Stimulated activated naive CD4-positive, alpha-beta T cell (primary cell): ENCODE measurements at regions not wholly inside any gene's neighbourhood (a gene's known extent, or its start where the extent isn't known, plus 50 kb on each side); places are given as distances from the start of the nearest gene placed in this dataset.
A peak's percentile ranks its signal among the peaks of the same experiment; 100 is the strongest.
"Not testable (repeated sequence)": the region's sequence is repeated elsewhere in the genome, so short reads cannot be mapped to it uniquely, and the experiment has no call there.

Experiments
- DNase-seq, 6 experiments: peaks; one replicate each; lab custom pipeline; 2025; lab: John Stamatoyannopoulos, UW

DNA sequence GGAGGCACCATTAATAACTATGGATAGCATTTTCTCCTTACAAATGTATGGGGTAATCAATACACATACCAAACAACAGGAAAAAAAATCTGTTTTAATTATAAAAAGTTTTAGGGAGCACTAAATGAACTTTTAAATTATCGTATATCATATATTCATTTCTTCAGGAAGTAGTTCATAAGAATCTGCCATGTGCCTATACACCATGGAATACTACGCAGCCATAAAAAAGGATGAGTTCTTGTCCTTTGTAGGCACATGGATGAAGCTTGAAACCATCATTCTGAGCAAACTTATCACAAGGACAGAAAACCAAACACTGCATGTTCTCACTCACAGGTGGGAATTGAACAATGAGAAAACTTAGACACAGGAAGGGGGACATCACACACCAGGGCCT lies 162.1 kb upstream of the RASA1 start:
- no peak for DNase-seq

DNA sequence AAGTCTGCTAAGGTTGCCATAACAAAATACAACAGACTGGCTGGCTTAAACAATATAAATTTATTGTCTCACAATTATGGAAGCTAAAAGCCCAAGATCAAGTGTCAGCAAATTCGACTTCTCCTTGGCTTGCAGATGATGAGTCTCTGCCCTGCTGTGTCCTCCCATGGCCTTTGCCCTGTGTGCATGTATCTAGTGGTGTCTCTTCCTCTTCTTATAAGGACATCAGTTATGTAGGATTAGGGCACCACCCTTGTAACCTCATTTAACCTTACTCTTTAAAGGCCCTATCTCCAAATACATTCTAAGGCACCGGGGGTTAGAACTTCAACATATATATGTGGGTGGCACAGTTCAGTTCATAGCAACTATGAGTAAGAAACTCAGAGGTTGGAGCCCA lies 157.9 kb upstream of the RASA1 start:
- DNase-seq, result no peak

DNA sequence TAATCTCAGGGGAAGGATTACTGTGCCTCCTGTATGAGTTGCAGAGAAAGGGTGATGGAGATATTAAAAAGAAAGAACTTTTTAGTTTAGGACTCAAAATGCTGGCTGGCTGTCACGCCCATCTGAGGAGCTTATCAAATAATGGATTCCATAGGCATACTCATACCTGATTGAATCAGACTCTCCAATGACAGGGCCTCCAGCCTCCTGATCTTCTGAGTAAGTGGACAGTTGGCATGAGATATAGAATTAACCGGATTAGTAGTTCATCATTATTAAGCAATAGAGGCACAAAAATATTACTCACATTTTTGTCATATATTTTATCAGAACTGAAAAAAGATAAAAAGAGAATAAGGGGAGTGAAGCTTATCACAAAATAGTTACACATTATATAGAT lies 157.0 kb upstream of the RASA1 start:
- no peak for DNase-seq

DNA sequence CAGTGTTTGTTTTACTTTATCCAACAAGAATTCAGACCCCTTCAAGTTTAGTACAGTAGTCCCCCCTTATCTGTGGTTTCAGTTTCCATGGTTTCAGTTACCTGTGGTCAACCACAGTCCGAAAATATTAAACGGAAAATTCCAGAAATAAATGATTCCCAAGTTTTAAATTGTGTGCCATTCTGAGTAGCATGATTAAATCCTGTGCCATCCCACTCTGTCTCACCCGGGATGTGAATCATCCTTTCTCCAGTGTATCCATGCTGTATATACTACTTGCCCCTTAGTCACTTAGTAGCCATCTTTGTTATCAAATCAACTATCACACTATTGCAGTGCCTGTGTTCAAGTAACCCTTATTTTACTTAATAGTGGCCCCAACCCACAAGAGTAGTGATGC lies 153.8 kb upstream of the RASA1 start:
- DNase-seq, result no peak

- DNase-seq, result no peak
Measured at GRCh38 chr5:87114631-87115030, 153.1 kb upstream of the RASA1 start.

DNA sequence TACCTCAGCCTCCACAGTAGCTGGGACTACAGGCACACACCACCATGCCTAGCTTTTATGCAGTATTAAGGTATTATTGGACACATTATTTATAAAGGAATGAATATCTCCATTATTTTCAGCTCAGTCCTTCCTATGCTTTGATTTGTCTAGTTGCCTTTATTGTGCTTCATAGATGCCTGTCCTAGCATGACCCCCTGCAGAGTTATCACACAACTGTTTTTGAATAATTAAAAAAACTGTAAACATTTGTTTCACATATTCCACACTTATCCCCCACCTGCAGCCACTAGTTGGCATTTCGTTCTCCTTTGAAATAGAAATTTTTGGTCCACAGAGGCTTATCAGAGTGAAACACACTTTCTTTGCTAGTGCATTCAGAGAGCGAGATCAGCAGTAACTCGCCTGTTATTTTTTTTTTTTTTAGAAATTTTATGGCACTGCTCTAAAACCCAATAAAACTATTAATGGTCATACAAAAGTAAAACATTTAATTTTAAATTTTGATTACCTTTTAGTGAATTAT lies 151.8 kb upstream of the RASA1 start:
- DNase-seq, result no peak

DNA sequence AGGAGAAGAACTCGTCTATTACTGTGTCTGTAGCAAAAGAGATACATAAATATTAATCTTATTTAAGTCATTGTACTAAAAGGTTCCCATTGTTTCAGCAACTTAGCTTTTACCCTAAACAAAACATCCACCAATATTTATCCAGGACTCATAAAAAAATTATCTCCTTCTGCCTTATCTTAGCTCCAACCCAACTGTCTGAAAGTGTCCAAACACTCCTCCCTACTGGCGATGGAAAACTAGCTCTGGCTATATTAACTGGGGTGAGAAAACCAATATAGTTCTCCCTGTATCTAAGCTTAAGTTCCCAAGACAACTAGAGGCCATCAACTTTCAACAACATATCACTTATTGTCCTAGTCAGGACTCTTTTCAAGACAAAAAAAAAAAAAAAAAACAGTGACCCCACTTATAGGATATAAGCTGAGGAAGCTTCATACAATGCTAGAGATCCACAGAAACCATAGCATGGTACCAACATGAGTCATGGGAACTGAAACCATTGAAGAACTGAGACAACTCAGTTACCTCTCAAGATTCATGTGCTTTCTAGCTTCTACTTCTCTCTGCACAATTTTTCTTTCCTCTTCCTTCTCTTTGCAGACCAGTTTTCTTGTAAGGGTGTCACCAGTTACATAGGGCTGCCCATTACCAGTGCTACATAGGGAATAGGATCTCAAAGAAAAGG lies 150.7 kb upstream of the RASA1 start:
- no peak for DNase-seq

- no peak for DNase-seq
Measured at GRCh38 chr5:87119588-87119987, 148.1 kb upstream of the RASA1 start.

DNA sequence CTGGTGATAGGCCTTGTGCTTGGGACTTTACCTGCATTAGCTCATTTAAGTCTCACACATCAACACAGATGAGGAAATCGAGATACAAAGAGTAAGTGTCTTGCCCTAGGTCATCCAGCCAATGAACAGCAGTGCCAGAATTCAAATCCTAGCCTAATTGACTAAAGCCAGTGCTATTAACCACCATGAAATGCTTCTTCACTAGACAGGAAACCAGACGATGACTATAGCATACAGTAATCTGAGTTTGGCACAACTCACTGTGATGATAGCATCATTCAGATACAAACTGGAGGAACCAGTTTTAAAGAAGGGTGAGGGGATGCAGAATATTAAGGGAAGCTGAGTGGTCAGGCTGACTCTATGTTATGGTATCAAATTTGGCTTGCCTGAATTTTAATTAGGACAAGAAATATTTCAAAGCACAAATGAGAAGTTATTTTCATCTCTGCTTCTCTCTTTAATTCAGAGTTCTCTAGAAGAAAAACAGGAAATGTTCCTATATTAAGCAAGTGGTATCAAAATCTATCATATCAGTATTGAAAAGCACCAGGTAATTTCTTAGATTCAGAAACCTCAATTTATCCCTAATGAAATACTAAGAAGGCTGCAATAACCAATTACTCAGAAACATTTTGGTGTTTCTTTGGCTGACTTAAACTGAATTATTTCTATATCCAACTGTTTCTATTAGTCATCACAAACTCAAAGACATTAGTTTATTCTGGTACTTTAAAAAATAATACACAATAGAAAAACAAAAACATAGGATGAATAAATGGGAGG lies 147.0 kb upstream of the RASA1 start:
- DNase-seq, result peak in 2 of 6 experiments; percentile 2 to 13

GRCh38 chr5:87121304-87122150 lies 146.2 kb upstream of the RASA1 start:
- DNase-seq, result peak in 2 of 6 experiments; percentile 7 to 15

GRCh38 chr5:87122151-87122977 lies 145.3 kb upstream of the RASA1 start:
- DNase-seq, result no peak

DNA sequence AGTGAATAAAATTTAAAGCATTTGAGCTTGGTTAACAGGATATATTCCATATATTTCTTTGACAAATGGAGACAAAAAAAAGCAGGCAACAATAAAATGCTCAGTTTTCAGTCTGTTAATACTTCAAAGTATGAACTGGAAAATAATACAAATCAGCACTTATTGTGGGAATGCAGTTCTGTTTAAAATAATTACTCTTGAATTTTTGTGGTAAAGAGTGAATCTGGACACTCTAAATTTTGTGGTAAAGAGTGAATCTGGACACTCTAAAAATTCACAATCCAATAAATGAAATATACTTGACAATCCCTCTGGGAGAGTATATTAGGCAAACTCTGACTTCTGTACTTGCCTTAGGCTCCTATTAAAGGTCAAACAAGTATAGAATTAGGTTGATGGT lies 141.9 kb upstream of the RASA1 start:
- no peak for DNase-seq

DNA sequence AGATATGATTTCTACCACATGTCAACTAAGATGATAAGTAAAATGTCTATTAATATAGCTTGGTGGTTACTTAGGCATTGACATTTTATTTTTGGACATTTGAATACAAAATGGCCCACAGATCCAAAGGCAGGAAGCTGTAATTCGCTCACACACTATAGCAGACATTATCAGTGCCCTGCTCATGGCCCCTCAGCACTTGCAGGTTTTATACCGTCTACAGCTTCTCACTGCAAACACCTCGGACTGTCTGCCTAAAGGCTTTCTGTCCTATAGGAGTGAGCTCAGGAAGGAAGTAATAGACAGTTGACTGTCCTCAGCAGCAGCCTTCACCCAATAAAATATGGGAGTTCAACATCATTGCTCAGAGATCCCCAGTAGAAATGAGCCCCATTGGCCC lies 140.8 kb upstream of the RASA1 start:
- DNase-seq, result no peak

DNA sequence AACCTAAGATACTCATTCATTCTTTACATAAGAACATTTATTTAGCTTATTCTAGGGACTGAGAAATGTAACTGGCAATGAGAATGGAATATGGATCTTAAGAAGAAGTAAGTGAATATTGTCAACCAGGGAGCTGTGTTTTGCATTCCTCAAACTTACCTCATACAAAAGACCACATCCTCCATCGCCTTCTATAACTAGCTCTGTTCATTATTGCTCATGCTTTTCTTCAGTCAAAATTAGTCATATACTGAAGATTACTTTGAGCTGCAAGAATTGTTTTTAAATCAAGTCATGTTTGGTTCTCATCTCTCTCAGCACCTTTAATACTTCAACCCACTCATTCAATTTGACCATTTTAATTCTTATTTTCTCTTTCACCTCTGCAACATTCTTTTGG lies 140.3 kb upstream of the RASA1 start:
- DNase-seq, result no peak

DNA sequence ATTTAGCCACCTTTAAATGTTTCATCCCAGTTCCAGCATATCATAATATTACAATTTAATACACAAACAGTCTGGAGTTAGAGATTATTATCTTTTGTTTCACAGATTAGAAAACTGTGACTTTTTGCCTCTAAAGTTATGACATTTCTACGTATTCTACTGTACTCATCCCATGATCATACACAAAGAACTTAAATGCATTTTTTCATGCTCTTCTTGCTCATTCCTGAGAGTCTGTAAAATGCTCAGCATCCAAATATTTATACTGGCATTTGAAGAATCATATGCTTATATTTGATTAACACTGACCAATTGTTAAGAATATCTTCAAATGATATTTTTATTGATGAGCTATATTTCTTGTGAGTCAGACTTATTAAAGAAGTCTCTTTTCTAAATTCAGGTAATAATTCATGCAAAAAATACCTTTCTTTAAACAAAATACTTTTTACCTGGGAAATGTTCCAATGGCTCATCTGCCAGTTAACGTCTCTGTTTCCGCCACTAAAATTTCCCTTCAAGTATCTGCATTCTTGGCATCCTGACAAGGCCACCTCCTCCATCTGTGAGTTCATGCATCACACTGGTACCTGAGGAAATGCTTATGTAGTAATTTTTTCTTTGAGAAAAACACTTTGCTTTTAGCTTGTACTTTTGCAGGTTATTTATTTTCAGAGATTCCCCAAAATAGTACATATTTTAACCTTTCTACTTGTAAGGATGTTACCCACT lies 139.6 kb upstream of the RASA1 start:
- peak in 3 of 6 experiments; percentile 1 to 13 (median 2) for DNase-seq

DNA sequence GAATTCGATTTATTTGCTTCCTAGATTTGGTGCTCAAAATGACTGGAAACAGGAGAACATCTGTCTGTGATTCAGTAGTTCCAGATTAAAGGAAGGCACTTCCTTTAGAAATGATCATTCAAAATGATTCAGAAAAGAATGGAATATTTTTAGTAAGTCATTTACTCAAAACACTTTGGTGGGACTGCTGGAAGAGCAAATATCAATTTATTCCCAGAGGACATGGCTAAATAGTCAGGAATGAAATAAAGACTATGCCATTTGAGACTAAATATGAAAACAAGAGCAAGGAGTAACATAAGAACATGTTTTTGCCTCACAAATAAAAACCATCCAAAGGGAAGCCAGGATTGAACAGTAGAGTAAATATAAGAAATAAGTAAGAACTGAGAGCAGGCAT lies 138.6 kb upstream of the RASA1 start:
- no peak for DNase-seq

DNA sequence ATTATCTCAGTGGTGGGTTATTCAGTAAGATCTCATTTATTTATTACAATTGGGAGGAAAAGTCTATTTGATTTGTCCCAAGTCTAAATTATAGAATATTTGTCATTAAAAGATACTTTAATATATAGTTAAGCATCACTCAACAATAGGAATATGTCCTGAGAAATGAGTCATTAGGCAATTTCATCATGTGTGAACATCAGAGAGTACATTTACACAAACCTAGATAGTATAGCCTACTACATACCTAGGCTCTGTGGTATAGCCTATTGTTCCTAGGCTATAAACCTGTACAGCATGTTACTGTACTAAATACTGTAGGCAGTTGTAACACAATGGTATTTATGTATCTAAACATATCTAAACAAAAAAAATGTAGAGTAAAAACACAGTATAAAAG lies 135.0 kb upstream of the RASA1 start:
- DNase-seq, result no peak

- DNase-seq, result not testable (repeated sequence)
Measured at GRCh38 chr5:87134513-87134912, 133.2 kb upstream of the RASA1 start.

DNA sequence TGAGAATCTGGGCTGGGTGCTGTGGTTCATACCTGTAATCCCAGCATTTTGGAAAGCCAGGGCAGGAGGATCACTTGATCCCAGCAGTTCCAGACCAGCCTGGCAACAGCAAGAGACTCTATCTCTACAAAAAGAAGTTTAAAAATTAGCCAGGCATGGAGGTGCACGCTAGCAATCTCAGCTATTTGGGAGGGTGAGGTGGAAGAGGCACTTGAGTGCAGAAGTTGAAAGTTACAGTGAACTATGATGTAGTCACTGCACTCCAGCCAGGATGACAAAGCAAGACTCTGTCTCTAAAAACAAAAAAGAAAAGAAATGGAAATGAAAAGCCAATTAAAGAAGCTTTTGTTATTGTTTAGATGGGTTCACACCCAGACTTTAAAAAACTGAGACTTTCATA lies 131.6 kb upstream of the RASA1 start:
- DNase-seq, result no peak

DNA sequence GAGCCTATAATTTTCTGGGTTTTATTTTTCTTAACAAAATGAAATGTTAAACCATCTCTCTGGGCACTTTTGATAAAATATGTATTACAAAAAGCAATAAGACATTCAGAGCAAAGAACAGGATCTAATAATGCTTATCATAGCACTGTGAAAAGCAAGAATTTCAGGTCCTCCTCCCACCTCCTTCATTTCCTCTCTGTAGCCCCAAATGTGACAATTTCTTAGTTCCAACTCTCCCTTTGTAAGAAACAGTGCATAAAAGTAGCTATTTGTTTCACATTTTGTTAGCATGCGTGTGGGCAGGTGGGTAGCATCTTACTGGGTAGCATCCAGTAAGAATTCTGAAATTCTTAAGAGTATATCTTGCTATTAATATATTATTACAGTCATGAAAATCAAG lies 130.9 kb upstream of the RASA1 start:
- DNase-seq, result no peak

- no peak for DNase-seq
Measured at GRCh38 chr5:87137283-87137682, 130.4 kb upstream of the RASA1 start.
